Smooth muscle cell (in vitro differentiated cells): ENCODE measurements at regions not wholly inside any gene's neighbourhood (a gene's known extent, or its start where the extent isn't known, plus 50 kb on each side); places are given as distances from the start of the nearest gene placed in this dataset.

Experiments
- DNase-seq: peaks from one replicate; lab custom pipeline; 2025; ENCODE audit not compliant: unreplicated experiment; lab: John Stamatoyannopoulos, UW
- H2AFZ ChIP-seq: fragments of 200-600 bp; sonication (generic); 2 replicates; pipeline ENCODE4 v1.6.0; 2016; ENCODE audit warnings: antibody characterized with exemption, low read depth, mild to moderate bottlenecking
- H3F3A ChIP-seq: fragments of 200-600 bp; sonication (generic); 2 replicates; pipeline ENCODE4 v1.6.0; 2017; ENCODE audit warnings: antibody characterized with exemption, low read depth
- H3K27ac ChIP-seq: fragments of 200-600 bp; sonication (generic); 2 replicates; pipeline ENCODE4 v1.5.1; 2016; ENCODE audit warnings: low read depth, mild to moderate bottlenecking
- H3K27me3 ChIP-seq: fragments of 200-600 bp; sonication (generic); 2 replicates; pipeline ENCODE4 v1.6.1; 2016; ENCODE audit warnings: low read depth, mild to moderate bottlenecking
- H3K36me3 ChIP-seq: fragments of 200-600 bp; sonication (generic); 2 replicates; pipeline ENCODE4 v1.5.1; 2016; ENCODE audit warnings: low read depth
- H3K4me1 ChIP-seq: fragments of 200-600 bp; sonication (generic); 2 replicates; pipeline ENCODE4 v1.5.1; 2016; ENCODE audit warnings: low read depth
- H3K4me2 ChIP-seq: fragments of 200-600 bp; sonication (generic); 2 replicates; pipeline ENCODE4 v1.6.0; 2016; ENCODE audit warnings: mild to moderate bottlenecking
- H3K4me3 ChIP-seq: fragments of 200-600 bp; sonication (generic); 2 replicates; pipeline ENCODE4 v1.5.1; 2016; ENCODE audit warnings: mild to moderate bottlenecking
- H3K79me2 ChIP-seq: fragments of 200-600 bp; sonication (generic); 2 replicates; pipeline ENCODE4 v1.6.0; 2016; ENCODE audit warnings: low read depth, mild to moderate bottlenecking
- H3K9ac ChIP-seq: fragments of 200-600 bp; sonication (generic); 2 replicates; pipeline ENCODE4 v1.6.0; 2016; ENCODE audit warnings: low read depth
- H3K9me3 ChIP-seq: fragments of 200-600 bp; sonication (generic); replicated peaks from 2 replicates; pipeline ENCODE4 v1.5.1; 2016; ENCODE audit warnings: low read depth
- H4K20me1 ChIP-seq: fragments of 200-600 bp; sonication (generic); 2 replicates; pipeline ENCODE4 v1.6.0; 2016; ENCODE audit warnings: low read depth
- CTCF ChIP-seq: fragments of 200-600 bp; sonication (generic); IDR thresholded peaks from 2 replicates; pipeline ENCODE4 v1.5.1; 2017; ENCODE audit warnings: borderline replicate concordance, mild to moderate bottlenecking, antibody characterized with exemption; ENCODE audit not compliant: insufficient read depth, poor library complexity, severe bottlenecking
- WGBS: methylation state at CpG from one replicate; pipeline ENCODE4 v1.1.7; 2016; ENCODE audit warnings: low lambda C conversion rate; 5-methylcytosine and 5-hydroxymethylcytosine counted together

GRCh38 chr6:19270616-19271015 is 566.6 kb upstream of the ID4 start:
- Histone ChIP-seq H3K27me3 (no peaks in the 10 kb centered on the region), H2AFZ (no peak overlapping the region), H3F3A (no peaks in the 10 kb centered on the region), H3K36me3 (no peaks in the 10 kb centered on the region), H3K27ac (no peak overlapping the region), H3K79me2 (no peaks in the 10 kb centered on the region), H3K4me3 (no peak overlapping the region), H3K9me3 (no peaks in the 10 kb centered on the region), H3K4me1 (no peaks in the 10 kb centered on the region), H4K20me1 (no peaks in the 10 kb centered on the region), H3K9ac (no peak overlapping the region), H3K4me2 (no peak overlapping the region)
- no peak for TF ChIP-seq CTCF
- 96% methylated on average over 15 of the region's 15 CpGs for WGBS
- DNase-seq = no peak

- no peak overlapping the region for H3K4me2 ChIP-seq
- H2AFZ ChIP-seq = no peak overlapping the region
- H3K4me3 ChIP-seq = no peak overlapping the region
- no peak overlapping the region for H3K27ac ChIP-seq
- H3K79me2 ChIP-seq = no peaks in the 10 kb centered on the region
- no peak for TF ChIP-seq CTCF
- 91% methylated on average over 2 of the region's 2 CpGs for WGBS
- H3K27me3 ChIP-seq = no peaks in the 10 kb centered on the region
- no peaks in the 10 kb centered on the region for H3K4me1 ChIP-seq
- no peaks in the 10 kb centered on the region for H3F3A ChIP-seq
- no peaks in the 10 kb centered on the region for H3K36me3 ChIP-seq
- no peaks in the 10 kb centered on the region for H4K20me1 ChIP-seq
- no peak for DNase-seq
- no peaks in the 10 kb centered on the region for H3K9me3 ChIP-seq
- H3K9ac ChIP-seq = no peak overlapping the region
Observed at GRCh38 chr6:19279273-19279684, 557.9 kb upstream of the ID4 start.

GRCh38 chr6:19287928-19288327 is 549.2 kb upstream of the ID4 start:
- H4K20me1 ChIP-seq = no peaks in the 10 kb centered on the region

More at GRCh38 chr6:19287928-19288327, 549.2 kb upstream of the ID4 start:
- Histone ChIP-seq H3K4me3 (no peak overlapping the region), H3K79me2 (no peaks in the 10 kb centered on the region), H3K27ac (no peak overlapping the region), H3K4me1 (no peaks in the 10 kb centered on the region), H3K9ac (no peak overlapping the region), H3K4me2 (no peak overlapping the region), H3K9me3 (no peaks in the 10 kb centered on the region), H3F3A (no peaks in the 10 kb centered on the region), H3K36me3 (no peaks in the 10 kb centered on the region), H3K27me3 (no peaks in the 10 kb centered on the region), H2AFZ (no peak overlapping the region)
- WGBS = 95% methylated on average over 1 of the region's 1 CpG
- DNase-seq = no peak
- TF ChIP-seq CTCF = no peak
